SU-DHL-6 (cell line): ENCODE measurements at regions not wholly inside any gene's neighbourhood (a gene's known extent, or its start where the extent isn't known, plus 50 kb on each side); places are given as distances from the start of the nearest gene placed in this dataset.

Experiments
- H2AFZ ChIP-seq: fragments of 200-600 bp; sonication (generic); 2 replicates; pipeline ENCODE4 v1.6.1; 2014; ENCODE audit warnings: low read depth, mild to moderate bottlenecking, moderate library complexity, mixed read lengths, antibody characterized with exemption, low read length; ENCODE audit not compliant: severe bottlenecking
- H3F3A ChIP-seq: fragments of 200-600 bp; shearing (Covaris generic); 2 replicates; pipeline ENCODE4 v1.6.0; 2016; ENCODE audit warnings: antibody characterized with exemption, mild to moderate bottlenecking; ENCODE audit not compliant: insufficient read depth
- H3K27ac ChIP-seq: fragments of 200-600 bp; sonication (generic); 2 replicates; pipeline ENCODE4 v1.5.1; 2016; ENCODE audit warnings: low read depth, mild to moderate bottlenecking, low read length, moderate library complexity, mixed read lengths
- H3K27me3 ChIP-seq: fragments of 200-600 bp; sonication (generic), shearing (Covaris generic); 2 replicates; pipeline ENCODE4 v1.6.0; 2014; ENCODE audit warnings: mild to moderate bottlenecking, low read length
- H3K36me3 ChIP-seq: fragments of 200-600 bp; sonication (generic); 2 replicates; pipeline ENCODE4 v1.6.1; 2014; ENCODE audit warnings: mild to moderate bottlenecking, low read length, mixed read lengths
- H3K4me2 ChIP-seq: fragments of 300-600, 200-600 bp; shearing (Covaris generic), sonication (generic); 2 replicates; pipeline ENCODE4 v1.6.0; 2014; ENCODE audit warnings: low read length, low read depth, mild to moderate bottlenecking; ENCODE audit not compliant: poor library complexity, severe bottlenecking
- H3K4me3 ChIP-seq: fragments of 200-600 bp; sonication (generic); 2 replicates; pipeline ENCODE4 v1.5.1; 2014; ENCODE audit warnings: antibody characterized with exemption, low read length, mild to moderate bottlenecking, mixed read lengths; ENCODE audit not compliant: insufficient read depth, poor library complexity, severe bottlenecking
- H3K79me2 ChIP-seq: fragments of 200-600 bp; sonication (generic); 2 replicates; pipeline ENCODE4 v1.6.1; 2014; ENCODE audit warnings: mild to moderate bottlenecking, low read length, moderate library complexity; ENCODE audit not compliant: insufficient read depth
- H3K9ac ChIP-seq: fragments of 200-600 bp; sonication (generic); 2 replicates; pipeline ENCODE4 v1.7.0; 2014; ENCODE audit warnings: mild to moderate bottlenecking, low read length
- H3K9me2 ChIP-seq: fragments of 200-600 bp; sonication (generic); replicated peaks from 2 replicates; pipeline ENCODE4 v1.6.1; 2014; ENCODE audit warnings: low read length; ENCODE audit not compliant: insufficient read depth
- H3K9me3 ChIP-seq: fragments of 200-600 bp; sonication (generic); 2 replicates; pipeline ENCODE4 v1.6.1; 2014; ENCODE audit warnings: low read length, mixed read lengths; ENCODE audit not compliant: insufficient read depth
- H4K20me1 ChIP-seq: fragments of 200-600 bp; sonication (generic); 2 replicates; pipeline ENCODE4 v1.6.1; 2014; ENCODE audit warnings: low read depth, mild to moderate bottlenecking, antibody characterized with exemption, low read length, moderate library complexity, mixed read lengths
- CTCF ChIP-seq: fragments of 200-600 bp; sonication (generic); IDR thresholded peaks from one replicate; pipeline ENCODE4 v1.5.1; 2017; ENCODE audit warnings: antibody characterized with exemption, mild to moderate bottlenecking, low read length, moderate library complexity; ENCODE audit not compliant: insufficient read depth, poor library complexity, severe bottlenecking
- EZH2phosphoT487 ChIP-seq: fragments of 200-600 bp; sonication (generic), shearing (Covaris generic); conservative IDR thresholded peaks from 2 replicates; pipeline ENCODE4 v1.6.1; 2018; ENCODE audit warnings: mild to moderate bottlenecking, antibody characterized with exemption, low read length, moderate library complexity, mixed read lengths

- TF ChIP-seq CTCF (no peak), EZH2phosphoT487 (no peak)
- Histone ChIP-seq H3F3A (no peaks in the 10 kb centered on the region; the same call in 1 of the 2 replicates), H4K20me1 (no peaks in the 10 kb centered on the region), H3K9me2 (no peaks in the 10 kb centered on the region), H3K4me3 (no peak overlapping the region), H3K4me2 (peak overlapping the region; percentile 0), H3K36me3 (0 out of 2 replicates have a peak, but pooled peaks cover 4% of the 10 kb centered on the region), H3K79me2 (no peaks in the 10 kb centered on the region), H3K9ac (no peak overlapping the region), H3K27ac (no peak overlapping the region), H3K9me3 (no peaks in the 10 kb centered on the region; the same call in 1 of the 2 replicates), H3K27me3 (no peaks in the 10 kb centered on the region), H2AFZ (peak overlapping the region; percentile 24)
These were observed 412.6 kb downstream of the KCNJ3 start for GRCh38 chr2:155111070-155111469.

- no peaks in the 10 kb centered on the region for H3K79me2 ChIP-seq
- 0 out of 2 replicates have a peak, but pooled peaks cover 4% of the 10 kb centered on the region for H3K36me3 ChIP-seq
- no peaks in the 10 kb centered on the region; the same call in 1 of the 2 replicates for H3F3A ChIP-seq
- H3K4me3 ChIP-seq = no peak overlapping the region
- H3K4me2 ChIP-seq = no peak overlapping the region
- H3K9ac ChIP-seq = no peak overlapping the region
- no peak for TF ChIP-seq EZH2phosphoT487
- H2AFZ ChIP-seq = peak overlapping the region; percentile 88
- no peaks in the 10 kb centered on the region for H3K9me2 ChIP-seq
- H4K20me1 ChIP-seq = no peaks in the 10 kb centered on the region
- H3K9me3 ChIP-seq = peaks cover 4% of the 10 kb centered on the region; the same call in 1 of the 2 replicates
- no peaks in the 10 kb centered on the region for H3K27me3 ChIP-seq
- no peak overlapping the region for H3K27ac ChIP-seq
These were observed 411.0 kb downstream of the KCNJ3 start for GRCh38 chr2:155109527-155109926.

DNA sequence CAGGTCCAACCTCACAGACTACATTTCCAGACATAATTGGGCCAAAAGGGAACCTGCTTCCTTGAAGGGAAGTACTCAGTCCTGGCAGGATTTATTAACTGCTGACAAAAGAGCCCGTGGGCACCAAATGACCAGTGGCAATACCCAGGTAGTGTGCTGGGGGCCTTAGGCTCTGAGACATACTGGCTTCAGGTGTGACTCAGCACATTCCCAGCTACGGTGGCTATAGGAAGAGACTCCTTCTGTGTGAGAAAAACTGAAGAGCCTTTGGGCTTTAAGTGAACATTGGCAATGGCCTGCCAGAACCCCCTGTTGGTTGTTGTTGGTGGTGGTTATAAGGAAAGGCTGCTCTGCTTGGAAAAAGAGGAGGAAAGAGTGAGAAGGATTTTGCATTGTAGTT, 401.8 kb downstream of the KCNJ3 start:
- Histone ChIP-seq H3K36me3 (0 out of 2 replicates have a peak, but pooled peaks cover 2% of the 10 kb centered on the region), H3K79me2 (no peaks in the 10 kb centered on the region), H2AFZ (no peak overlapping the region), H3K4me2 (no peak overlapping the region), H3K9me3 (peaks cover 36% of the 10 kb centered on the region; the same call in 1 of the 2 replicates), H3K4me3 (no peak overlapping the region), H3K9ac (no peak overlapping the region), H3K27ac (no peak overlapping the region), H4K20me1 (no peaks in the 10 kb centered on the region), H3F3A (no peaks in the 10 kb centered on the region), H3K27me3 (no peaks in the 10 kb centered on the region), H3K9me2 (no peaks in the 10 kb centered on the region)
- TF ChIP-seq CTCF (no peak), EZH2phosphoT487 (no peak)

DNA sequence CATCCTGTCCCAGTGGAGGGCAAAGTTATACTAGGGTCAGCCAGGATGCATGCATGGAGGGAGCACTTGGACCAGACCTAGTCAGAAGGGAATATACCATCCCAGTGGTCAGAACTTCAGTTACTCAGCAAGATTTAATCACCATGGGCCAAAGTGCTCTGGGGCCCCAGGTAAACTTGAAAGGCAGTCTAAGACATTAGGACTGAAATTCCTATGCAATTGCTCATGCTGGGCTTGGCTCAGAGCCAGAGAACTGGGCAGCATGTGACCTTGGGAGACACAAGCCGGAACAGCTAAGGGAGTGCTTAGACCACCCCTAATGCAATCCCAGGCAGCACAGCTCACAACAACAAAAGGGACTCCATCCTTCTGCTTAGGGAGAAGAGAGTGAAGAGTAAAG, 401.3 kb downstream of the KCNJ3 start:
- Histone ChIP-seq H3K27ac (no peak overlapping the region), H3K36me3 (0 out of 2 replicates have a peak, but pooled peaks cover 2% of the 10 kb centered on the region)

More for the DNA sequence above, 401.3 kb downstream of the KCNJ3 start:
- Histone ChIP-seq H3K4me3 (no peak overlapping the region), H3K27me3 (no peaks in the 10 kb centered on the region), H3K79me2 (no peaks in the 10 kb centered on the region), H3K4me2 (no peak overlapping the region), H3F3A (no peaks in the 10 kb centered on the region), H2AFZ (no peak overlapping the region), H3K9ac (no peak overlapping the region), H4K20me1 (no peaks in the 10 kb centered on the region), H3K9me2 (no peaks in the 10 kb centered on the region), H3K9me3 (peaks cover 31% of the 10 kb centered on the region; the same call in 1 of the 2 replicates)
- TF ChIP-seq EZH2phosphoT487 (no peak), CTCF (no peak)
